Right lobe of liver (tissue), 6 donors: ENCODE measurements at regions not wholly inside any gene's neighbourhood (a gene's known extent, or its start where the extent isn't known, plus 50 kb on each side); places are given as distances from the start of the nearest gene placed in this dataset.
A peak's percentile ranks its signal among the peaks of the same experiment; 100 is the strongest.

Experiments used
- ATAC-seq, 4 donors: fragments of 200-7000 bp; cut with Tn5 transposase; one replicate each; pipeline ENCODE4 v1.9.1; 2020; ENCODE audit warnings: mild to moderate bottlenecking in 4 of 4, moderate library complexity in 4 of 4
- DNase-seq, 3 donors: peaks; one replicate each; pipeline ENCODE4 v3.0.0-alpha.2; 2020
- H3K27ac ChIP-seq, 3 donors: fragments of 200-600 bp; one replicate each; pipeline ENCODE4 v1.8.0; 2022
- H3K27me3 ChIP-seq, 2 donors: fragments of 200-600 bp; one replicate each; pipeline ENCODE4 v1.8.0; 2022
- H3K36me3 ChIP-seq, 4 donors: fragments of 200-600 bp; sonication (generic) in 1 of 4; one replicate each; pipeline versions ENCODE4 v1.5.1 to v1.8.0; 2017 to 2022; ENCODE audit warnings: control low read depth in 1 of 4
- H3K4me1 ChIP-seq, 4 donors: fragments of 200-600 bp; sonication (generic) in 1 of 4; one replicate each; pipeline versions ENCODE4 v1.5.1 to v1.8.0; 2017 to 2022; ENCODE audit warnings: control low read depth in 1 of 4
- H3K4me3 ChIP-seq, 3 donors: fragments of 200-600 bp; one replicate each; pipeline ENCODE4 v1.8.0; 2022
- H3K9me3 ChIP-seq, 4 donors: fragments of 200-600 bp; sonication (generic) in 1 of 4; one replicate each; pipeline versions ENCODE4 v1.5.1 to v1.8.0; 2017 to 2022; ENCODE audit warnings: control low read depth in 1 of 4
- POLR2A ChIP-seq: fragments of 450-650 bp; IDR thresholded peaks from one replicate; pipeline ENCODE4 v1.6.1; 2017; ENCODE audit warnings: antibody characterized with exemption, mild to moderate bottlenecking
- WGBS: methylation state at CpG from one replicate; pipeline ENCODE4 v1.1.6; 2018; ENCODE audit warnings: low coverage, low lambda C conversion rate; ENCODE audit not compliant: insufficient coverage; ENCODE audit errors: missing lambda C conversion rate; 5-methylcytosine and 5-hydroxymethylcytosine counted together
- intact Hi-C, 2 donors: fragments of 100-400 bp; cut with DNase I; formaldehyde crosslinking; loops; one replicate each; pipeline versions ENCODE4 v1.11.2 to v1.14.1; 2022
- small RNA-seq, 2 experiments: library from RNA; depleted of rRNA; stranded (forward); fragments of <200 nt; gene quantifications; one replicate each; pipeline ENCODE3, GENCODE V24; 2016
- TF ChIP-seq, protein P1 (sequence below), 4 donors: fragments of 200-600 bp in 3 of 4; fragments of 450-650 bp in 1 of 4; IDR thresholded peaks; one replicate each; pipeline versions ENCODE4 v1.5.1 to v1.8.0; 2016 to 2022; ENCODE audit warnings: antibody characterized with exemption in 4 of 4, mild to moderate bottlenecking in 2 of 4
- donor health status: DM: no; HTN: yes; CAD: no.
- donor health status: DM: no; HTN: no; CAD: no.
- donor health status: DM: no; HTN: no; CAD: no.
- donor health status: DM: no; HTN: yes; CAD: no.
- donor health status: DM: no; HTN: yes; CAD: no.

DNA sequence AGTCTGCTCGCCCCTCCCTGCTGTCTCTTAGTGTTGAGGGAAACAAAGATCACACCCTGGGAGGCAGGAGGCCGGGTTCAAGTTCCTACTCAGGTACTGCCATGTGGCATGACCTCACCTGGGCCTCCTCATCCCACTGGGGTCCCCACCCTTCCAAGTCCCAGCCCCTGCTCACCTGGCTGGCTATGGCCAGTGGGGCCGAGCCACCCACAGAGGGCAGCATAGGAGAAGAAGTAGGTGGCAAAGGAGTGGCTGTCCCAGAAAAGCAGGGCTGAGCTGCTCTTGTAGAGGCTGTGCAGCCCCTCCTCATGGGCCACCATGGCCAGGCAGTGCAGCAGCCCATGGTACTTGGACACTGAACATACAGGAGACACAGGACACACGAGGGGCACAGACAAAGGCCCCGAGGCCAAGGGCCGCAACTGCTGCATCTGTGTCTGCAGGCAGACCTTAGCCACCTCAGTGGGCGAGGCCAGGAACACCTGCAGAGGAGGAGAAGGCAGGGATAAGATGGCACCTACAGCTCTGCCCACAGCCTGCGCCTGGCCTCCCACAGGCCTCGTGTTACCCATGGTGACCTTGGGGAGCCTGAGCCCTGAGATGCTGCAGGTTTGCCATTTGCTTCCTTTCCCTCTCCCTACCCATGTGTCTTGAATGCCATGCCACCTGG lies 50.6 kb upstream of the MPEG1 start:
- peak; percentile 66 to 72 (median 67) for DNase-seq
- no CpG with 5 or more reads among the region's 9 CpGs for WGBS
- Histone ChIP-seq H3K4me3 (no peak overlapping the region), H3K27me3 (no peaks in the 10 kb centered on the region), H3K4me1 (no peaks in the 10 kb centered on the region), H3K9me3 (no peaks in the 10 kb centered on the region), H3K27ac (no peak overlapping the region), H3K36me3 (no peaks in the 10 kb centered on the region)
- intact Hi-C loops: loop anchor here in 1 of 2 donors (5.0 kb wide), 1 partner anchor 164 kb away; the partner anchor contains the start of gene OR5A2
- no peak for TF ChIP-seq POLR2A
- TF ChIP-seq, protein P1, sequence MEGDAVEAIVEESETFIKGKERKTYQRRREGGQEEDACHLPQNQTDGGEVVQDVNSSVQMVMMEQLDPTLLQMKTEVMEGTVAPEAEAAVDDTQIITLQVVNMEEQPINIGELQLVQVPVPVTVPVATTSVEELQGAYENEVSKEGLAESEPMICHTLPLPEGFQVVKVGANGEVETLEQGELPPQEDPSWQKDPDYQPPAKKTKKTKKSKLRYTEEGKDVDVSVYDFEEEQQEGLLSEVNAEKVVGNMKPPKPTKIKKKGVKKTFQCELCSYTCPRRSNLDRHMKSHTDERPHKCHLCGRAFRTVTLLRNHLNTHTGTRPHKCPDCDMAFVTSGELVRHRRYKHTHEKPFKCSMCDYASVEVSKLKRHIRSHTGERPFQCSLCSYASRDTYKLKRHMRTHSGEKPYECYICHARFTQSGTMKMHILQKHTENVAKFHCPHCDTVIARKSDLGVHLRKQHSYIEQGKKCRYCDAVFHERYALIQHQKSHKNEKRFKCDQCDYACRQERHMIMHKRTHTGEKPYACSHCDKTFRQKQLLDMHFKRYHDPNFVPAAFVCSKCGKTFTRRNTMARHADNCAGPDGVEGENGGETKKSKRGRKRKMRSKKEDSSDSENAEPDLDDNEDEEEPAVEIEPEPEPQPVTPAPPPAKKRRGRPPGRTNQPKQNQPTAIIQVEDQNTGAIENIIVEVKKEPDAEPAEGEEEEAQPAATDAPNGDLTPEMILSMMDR (IDR thresholded peaks at IDR 0.05): peak; percentile 54 to 73 (median 65)
- ATAC-seq: peak; percentile 74 to 87 (median 82)

Small RNA genes lying in the stretch of these regions (small RNA-seq; reads per million reads assigned to genes)
- 0 reads per million in 2 experiments for gene RN7SL435P
